ENCODE measurements at regions not wholly inside any gene's neighbourhood (a gene's known extent, or its start where the extent isn't known, plus 50 kb on each side); places are given as distances from the start of the nearest gene placed in this dataset.

DNA sequence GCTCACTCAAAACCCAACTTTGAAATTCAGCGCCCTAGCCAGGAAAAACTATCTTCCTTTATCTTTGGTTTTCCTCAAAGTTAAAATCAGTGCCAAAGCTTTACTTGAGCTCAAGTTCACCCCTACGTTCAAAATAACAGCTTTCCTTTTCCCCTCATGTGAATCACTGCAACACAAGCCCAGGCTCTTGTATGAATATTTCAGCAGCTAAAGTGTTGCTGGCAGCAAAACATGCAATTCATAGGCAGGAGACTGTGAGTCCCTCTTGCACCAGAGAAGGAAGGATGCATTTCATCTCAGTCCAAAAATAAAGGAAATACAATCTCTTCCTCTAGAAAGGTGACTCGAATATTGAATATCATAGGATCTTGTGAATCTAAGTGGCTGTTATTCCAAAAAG lies 461.3 kb upstream of the SOX11 start:
- no peak for DNase-seq (ENCODE audit: low spot score)

DNA sequence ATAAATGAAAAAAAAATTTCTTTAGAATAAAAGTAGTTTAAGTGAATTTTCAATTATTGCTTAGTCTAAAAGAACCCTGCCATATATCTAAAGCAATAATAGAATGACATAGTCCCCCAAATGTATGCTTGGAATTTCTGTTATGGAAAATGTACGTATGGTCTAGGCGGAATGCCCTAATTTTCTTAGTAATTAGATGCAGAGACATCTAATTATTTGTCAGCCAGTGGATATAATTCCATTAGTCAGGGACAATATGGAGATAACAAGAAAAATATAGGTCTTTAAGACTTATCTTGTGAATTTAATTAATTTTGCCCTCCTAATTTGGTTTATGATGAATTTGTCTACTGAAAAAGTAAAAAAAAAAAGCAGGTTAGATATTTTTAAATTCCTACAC lies 460.9 kb upstream of the SOX11 start:
- peak; percentile 30 for DNase-seq (ENCODE audit: low spot score)

DNA sequence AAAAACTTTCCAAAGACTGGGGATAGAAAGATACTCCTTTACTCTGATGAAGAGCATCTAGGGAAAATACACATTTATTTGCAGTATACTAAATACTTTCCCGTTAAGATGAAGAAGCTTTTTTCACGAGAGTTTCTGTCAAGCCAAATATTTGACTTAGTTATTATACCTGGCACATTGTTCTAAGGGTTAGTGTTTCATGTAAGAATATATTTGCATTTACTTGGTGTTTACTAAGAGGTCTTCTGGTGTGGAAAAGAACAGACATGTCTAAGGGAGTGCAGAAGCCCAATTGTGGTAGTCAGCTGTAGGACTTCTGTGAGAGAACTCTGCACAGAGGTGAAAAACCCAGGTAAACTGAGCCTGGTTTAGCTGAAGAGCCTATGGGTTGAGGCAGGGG lies 457.6 kb upstream of the SOX11 start:
- DNase-seq (ENCODE audit: low spot score): no peak

DNA sequence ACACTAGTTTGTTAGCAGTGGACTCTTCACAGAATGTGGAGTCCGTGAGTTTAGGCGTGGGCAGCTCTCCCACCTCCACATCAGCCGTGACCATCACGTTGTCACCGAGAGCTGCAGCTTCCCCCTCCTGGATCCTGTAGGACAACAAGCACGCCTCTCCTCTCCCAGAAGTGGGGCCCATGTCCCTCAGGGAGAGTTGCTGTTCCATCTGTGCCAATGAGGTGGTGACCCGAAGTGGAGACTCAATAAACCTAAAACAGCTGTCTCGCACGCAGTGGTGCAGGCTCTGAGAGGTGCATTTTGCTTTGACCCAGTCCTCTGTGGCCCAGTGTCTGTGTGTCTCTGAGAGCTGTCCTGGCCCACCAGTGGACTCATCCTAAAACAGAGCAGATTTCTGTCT lies 456.5 kb upstream of the SOX11 start:
- DNase-seq (ENCODE audit: low spot score): no peak

DNA sequence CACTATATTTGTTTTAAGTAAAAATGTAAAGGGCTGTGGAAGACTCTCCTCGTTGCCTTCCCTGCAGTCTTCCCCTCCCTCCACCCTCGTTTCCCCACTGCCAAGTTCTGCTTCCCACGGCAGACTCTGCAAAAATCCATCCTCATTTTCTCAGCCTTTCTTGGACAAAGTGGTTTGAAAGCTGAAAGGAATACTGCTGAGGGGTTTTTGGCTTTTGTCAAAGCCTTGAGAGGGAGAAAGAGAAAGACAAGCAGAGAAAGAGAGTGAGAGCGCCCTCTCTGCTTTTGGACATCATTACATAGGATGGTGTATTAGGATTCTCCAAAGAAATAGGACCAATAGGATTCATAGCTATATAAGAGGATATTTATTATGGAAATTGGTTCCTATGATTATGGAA lies 455.9 kb upstream of the SOX11 start:
- no peak for DNase-seq (ENCODE audit: low spot score)

DNA sequence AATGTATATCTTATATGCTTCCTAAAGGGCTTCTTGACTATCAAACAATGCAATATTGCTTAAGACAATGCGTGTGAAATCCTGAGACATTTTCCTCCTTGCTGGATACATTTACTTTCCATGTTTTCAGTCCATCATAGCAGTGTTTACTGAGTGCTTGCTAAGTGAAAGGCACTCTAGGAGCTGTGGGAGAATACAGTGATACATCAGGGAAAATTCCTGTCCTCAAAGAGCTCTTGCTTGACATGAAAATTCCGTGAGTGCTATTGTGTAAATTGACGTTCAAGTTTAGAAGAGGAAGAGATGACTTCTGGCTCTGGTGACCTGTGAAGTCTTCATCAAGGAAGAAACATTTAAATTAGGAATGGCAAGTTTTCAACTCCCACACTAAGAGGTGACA lies 449.4 kb upstream of the SOX11 start:
- DNase-seq (ENCODE audit: low spot score): no peak

DNA sequence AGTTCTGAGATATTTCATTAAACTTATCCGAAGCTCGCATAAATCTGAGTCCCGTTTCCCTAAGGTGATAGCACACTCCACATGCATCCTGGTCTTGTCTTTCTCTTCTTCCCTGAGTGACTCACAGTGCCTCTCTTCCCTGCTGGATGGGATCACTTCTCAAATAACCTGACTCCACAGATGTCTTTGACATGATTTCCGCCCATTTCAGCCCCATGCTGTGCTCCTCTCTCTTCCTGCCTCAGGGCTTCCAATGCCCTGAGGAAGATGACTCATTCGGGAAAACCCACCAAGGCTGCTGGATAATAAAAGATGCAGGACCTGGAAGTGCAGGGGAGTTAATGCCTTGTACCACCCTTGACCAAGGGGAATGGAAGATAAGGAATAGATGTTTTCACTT lies 441.7 kb upstream of the SOX11 start:
- DNase-seq (ENCODE audit: low spot score): no peak

DNA sequence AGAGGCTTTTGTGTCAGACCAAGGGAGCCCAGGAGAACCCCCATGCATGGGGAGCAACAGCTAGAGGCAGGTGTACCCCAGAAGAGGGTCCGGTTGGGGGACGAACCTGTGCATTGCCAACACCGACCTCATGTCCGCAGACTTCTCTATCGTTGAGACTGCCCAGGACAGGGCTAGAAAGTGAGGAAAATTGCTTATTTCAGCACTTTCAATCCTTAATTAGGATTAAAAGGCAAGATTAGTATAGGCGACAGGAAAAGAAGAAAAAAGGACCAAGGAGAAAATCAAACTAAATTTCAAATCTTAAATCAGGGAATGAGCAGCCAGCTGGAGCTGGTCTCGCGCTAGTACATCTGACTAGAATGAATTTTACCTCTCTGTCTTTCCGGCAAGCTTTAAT lies 438.9 kb upstream of the SOX11 start:
- no peak for DNase-seq (ENCODE audit: low spot score)

DNA sequence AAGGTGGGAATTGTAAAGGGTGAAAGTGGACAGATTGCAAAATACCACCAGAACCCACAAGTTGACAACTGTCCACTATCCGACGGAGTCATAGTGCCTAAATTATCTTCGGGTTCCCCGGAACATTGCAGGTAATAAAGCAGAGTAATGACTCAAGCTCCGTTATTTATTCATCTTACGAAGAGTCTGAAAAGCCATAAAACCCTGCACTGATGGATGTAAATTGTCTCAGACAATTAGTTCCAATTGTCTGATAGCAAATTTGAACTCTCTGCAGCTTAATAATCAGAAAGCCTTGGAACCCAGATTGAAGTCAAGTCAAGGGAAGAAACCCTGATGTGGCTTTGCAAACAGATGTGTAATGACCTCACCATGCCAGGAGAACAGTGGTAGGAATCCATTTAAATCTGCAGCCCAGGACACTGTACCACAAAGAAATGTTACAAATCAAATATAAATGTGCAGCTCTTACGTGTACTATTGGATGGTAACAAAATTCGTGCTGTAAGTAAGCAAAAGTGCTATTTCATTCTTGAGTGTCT lies 437.3 kb upstream of the SOX11 start:
- no peak for DNase-seq (ENCODE audit: low spot score)

DNA sequence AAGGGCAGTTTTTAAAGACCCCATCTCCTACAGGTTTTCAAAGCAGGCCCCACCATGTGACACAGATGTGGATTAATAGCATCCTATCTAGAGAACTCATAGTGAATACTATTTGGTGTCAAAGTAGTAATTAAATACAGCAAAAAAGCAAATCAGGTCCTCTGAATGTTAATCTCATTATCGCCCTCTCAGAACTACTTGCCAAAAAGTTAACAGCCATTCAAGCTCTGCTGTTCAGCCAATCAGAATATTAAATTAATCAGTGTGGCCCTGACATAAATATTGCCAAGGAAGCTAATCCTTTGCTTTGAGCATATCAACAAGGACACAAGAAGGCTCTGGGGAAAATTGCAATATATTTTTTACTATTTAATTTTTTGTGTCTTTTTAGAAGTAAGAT lies 428.9 kb upstream of the SOX11 start:
- DNase-seq (ENCODE audit: low spot score): no peak

DNA sequence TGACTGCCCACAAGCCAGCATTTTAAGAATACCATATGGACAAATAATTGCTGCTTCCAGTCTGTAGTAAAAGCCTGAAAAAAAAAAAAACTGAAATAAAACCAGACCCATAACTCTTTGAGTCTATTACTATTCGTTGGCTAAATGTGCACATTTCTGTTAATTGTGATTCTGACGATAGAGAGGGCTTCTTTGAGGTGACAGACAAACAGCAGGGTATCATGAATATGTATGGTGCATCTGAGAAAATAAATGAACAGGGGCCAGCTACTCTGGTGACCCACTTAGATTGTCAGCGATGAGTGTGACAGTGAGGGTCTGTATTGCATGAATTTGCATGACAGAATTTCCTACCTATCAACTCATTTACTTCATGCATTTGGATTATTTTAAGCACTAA lies 427.8 kb upstream of the SOX11 start:
- no peak for DNase-seq (ENCODE audit: low spot score)

DNA sequence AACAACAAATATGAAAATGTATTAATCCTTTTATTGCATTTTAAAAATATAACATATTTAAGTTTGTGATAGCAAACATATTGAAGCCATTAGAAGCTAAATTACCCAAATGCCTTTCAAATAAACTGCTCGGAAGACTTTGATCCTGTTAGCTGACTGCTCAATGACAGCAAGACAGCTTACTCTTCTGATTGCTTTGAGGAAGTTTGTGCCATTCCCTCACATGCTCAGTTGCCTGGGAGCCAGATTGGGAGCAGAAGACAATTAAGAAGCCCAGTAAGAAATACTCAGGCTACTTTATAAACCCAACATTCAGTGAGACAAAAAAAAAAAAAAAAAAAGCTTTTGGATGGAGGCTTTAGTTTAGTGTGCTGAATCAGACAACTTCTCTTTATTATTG lies 407.1 kb upstream of the SOX11 start:
- DNase-seq (ENCODE audit: low spot score): no peak

DNA sequence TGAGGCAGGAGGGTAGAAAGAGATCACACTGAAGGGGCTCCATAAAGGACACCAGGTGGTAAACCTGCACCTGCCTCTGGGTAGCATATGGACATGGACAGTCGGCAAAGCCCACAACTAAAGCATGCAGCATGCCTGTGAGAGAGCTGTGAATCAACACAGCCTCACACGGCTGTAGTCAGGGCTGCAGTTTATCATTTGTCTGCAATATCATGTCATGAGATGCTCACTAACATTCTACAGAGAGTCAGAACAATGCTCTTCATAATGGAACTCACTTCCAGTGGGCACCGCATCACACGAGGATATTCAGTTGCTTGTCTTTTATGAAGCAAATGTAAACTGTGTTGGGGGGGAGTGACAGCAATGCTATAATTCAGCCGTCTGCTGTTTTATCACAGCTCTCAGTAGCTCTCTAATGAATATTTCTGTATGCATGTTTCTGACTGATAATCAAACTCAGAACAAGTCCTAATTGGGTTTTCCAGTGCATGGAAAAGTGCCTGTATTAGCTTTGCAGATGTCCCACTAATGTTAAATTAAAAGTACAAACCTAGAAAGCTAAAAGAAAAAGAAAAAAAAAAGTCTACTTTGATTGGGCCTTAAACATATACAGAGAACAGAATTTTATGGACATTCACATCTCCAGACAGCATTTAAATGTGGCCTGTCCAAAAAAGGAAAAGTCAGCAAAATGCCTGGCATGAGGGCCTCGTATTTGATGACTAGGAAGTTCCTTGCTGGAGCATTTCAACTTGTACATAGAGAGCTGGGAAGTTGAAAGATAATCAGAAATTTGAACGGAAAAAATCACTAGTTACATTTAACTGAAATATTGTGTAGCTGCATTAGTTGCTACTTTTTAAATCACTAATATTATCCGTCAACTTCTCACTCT lies 406.1 kb upstream of the SOX11 start:
- peak; percentile 38 for DNase-seq (ENCODE audit: low spot score)

DNA sequence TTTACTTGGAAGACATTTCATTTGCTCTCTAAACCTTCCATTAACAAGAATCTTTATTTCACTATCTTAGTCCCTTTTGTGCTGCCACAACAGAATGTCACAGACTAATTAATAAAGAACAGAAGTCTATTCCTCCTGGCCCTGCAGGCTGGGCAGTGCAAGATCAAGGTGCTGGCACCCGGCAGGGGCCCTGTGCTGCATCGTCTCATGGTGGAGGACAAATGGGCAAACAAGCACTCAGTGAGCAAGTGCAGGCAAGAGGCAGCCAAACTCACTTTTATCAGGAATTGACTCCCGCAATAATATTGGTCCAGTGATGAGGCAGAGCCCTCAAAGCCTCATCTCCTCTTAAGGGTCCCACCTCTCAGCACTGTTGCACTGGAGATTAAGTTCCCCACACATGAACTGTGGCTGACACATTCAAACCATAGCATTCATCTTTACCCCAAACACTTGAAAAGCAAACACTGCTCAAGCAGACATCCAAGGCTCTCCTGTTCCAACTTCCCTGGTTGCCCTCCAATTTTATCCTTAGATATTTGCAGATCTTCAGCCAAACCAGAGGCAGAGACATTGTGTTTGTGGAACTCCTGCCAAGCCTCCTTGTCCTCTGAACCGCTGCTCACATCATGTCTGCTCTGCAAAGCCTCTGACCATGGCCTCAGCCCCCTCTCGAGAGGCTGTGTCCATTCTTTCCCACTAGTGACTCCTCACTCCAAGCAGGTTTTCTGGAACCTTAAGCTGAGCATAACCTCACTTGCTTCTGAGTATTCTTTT lies 404.4 kb upstream of the SOX11 start:
- DNase-seq (ENCODE audit: low spot score): no peak

DNA sequence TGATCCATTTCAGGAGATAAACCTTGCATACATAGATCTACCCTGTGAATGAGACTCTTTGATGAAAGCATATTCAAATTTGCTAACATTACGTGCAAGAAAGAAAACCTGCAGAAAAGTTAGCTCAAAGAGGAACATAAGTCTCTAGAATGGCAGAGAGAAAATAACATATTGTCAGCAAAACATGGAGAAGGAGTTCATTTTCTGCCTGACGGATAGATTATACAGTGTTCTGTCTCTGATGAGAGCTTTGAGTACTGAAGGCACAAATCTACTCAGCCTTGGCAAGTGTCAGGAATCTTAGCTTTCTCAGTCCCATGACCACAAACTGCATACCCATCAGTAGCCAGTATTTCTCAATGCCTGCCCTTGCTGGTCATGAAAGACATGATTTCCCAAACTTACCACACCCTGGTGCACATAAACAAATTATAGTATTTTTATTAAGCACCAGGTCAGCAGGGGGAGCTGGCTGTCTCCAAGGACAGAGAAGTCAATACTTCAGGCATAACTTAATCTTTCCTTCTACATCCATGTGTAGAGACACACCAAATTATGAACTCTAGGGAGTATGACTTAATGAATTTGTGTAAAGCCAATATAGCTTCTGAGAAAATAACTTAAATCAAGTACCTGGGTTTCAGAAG lies 401.2 kb upstream of the SOX11 start:
- no peak for DNase-seq (ENCODE audit: low spot score)

DNA sequence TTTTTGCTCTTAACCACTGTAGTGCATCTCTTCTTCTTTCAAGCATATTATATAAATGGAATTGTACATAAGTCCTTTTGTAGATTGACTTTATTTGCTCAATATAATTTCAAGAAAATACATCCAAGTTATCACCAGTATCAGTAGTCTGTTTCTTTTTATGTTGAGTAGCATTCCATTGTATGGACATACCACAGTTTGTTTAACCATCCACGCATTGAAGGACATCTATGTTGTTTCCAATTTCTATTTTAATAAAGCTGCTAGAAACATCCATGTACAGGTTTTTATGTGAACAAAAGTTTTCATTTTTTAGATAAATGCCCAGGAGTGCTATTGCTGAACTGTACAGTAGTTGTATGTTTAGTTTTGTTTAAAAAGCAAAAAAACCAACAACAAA lies 387.5 kb upstream of the SOX11 start:
- no peak for DNase-seq (ENCODE audit: low spot score)

DNA sequence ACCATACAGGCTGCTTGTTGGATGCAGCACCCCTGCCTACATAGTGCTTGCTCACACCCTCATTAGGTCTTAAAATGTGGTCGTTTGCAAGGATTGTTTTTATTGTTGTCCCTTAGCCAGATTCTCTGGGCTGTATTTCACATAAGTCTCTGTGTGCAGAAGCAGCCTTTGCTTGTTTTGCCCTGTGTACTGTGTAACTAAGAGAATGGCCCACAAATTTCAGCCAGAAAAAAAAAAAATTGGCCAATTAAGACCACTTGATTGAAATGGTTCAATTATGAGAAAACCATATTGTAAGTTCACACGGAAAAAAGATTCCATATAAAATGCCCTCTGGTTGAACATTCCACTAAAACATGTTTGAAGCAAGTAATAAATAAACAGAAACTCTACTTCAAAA lies 377.1 kb upstream of the SOX11 start:
- peak; percentile 18 for DNase-seq (ENCODE audit: low spot score)

DNA sequence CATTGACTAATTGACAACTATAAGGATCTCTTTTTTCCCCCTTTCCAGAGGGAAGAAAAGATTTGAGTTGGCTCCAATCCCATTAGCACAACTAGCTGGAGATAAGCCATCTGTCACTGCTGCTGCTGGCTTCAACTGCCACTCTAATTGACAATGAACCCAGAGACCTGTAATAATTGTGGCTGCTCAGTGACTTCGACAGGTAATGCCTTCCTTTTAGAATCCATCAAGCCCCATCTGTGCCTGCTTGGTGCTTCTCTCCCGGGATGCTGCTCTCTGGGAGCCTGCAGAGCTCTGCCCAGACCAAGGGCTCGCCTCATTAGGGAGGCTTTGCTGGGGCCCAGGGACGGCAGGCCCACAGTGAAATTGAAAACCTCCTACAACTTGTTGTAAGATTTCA lies 376.7 kb upstream of the SOX11 start:
- peak; percentile 90 for DNase-seq (ENCODE audit: low spot score)

DNA sequence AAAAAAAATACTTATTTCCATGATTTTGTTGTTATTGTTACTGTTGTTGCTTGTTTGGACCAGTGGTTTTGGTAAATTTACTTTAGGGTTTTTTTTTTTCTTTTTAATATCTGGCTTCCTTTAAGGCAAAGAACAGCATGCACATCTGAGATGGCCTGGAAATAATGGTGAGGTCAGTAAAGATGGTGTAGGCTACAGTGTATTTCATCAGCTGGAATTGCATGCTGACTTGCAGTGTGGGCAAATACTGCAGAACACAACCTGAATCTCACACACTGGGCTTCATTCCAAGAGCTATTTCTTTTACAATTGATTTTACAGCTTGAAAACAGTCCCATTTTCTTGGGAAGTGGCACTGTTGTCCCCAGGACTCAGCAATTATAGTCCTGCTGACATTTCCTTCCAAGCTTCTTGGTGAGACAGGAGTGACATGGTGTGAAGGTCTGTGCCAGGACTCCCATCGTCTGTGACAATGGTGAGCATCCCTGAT lies 376.1 kb upstream of the SOX11 start:
- DNase-seq (ENCODE audit: low spot score): no peak

DNA sequence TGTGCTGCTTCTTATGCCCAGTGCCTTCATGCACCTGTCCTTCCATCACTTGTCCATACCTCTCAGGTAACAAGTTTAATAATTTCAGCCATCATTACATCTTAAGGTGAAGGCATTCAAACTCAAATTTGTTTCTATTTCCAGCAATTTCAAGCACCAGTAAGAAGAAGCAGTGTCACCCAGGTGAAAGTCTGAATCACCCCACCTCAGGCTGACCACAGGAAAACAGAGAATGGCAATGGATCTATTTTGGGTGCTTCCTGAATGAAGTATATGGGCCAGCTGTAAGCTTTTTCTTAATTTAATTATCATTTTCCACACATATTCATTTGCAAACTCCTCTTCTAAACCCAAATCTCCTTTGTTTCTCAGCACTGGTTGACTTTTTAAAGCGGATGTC lies 372.7 kb upstream of the SOX11 start:
- DNase-seq (ENCODE audit: low spot score): no peak

DNA sequence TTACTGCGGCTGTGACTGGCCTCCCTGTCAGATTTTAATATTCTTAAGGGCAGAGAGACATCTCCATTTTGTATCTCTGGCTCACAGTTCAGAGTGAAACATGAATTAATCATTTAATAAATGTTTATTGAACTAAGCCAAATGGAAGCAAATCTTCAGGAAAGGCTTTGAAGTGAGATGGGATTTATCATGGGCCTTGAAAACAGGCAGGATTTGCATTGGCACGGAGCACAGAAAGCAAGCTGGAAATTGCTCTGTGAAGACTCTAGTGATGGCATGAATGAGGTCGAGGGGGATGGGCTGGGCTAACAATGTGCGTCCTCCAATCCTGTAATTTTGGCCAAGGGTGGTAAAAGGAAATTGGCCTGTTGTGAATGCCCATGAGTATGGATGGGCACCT lies 369.8 kb upstream of the SOX11 start:
- no peak for DNase-seq (ENCODE audit: low spot score)

DNA sequence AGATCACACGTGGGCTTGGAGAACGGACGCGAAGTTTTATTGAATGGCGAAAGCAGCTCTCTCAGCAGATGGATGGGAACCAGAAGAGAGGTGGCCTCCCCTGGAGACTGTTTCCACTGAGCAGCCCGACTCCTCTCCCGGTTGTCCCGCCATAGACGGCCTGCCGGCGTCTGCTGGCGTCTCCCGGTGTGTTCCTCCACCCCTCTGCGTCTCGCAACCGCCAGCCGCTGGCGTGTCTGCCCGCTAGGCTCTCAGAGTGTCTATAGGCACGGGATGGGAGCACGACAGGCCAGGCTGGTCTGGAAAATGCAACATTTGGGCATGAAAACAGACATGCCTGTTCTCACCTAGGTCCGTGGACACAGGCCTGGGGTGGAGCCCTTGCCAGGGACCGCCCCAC lies 366.7 kb upstream of the SOX11 start:
- DNase-seq (ENCODE audit: low spot score): no peak
